ENCODE measurements at regions not wholly inside any gene's neighbourhood (a gene's known extent, or its start where the extent isn't known, plus 50 kb on each side); places are given as distances from the start of the nearest gene placed in this dataset.
"Not testable (repeated sequence)": the region's sequence is repeated elsewhere in the genome, so short reads cannot be mapped to it uniquely, and the experiment has no call there.

DNA sequence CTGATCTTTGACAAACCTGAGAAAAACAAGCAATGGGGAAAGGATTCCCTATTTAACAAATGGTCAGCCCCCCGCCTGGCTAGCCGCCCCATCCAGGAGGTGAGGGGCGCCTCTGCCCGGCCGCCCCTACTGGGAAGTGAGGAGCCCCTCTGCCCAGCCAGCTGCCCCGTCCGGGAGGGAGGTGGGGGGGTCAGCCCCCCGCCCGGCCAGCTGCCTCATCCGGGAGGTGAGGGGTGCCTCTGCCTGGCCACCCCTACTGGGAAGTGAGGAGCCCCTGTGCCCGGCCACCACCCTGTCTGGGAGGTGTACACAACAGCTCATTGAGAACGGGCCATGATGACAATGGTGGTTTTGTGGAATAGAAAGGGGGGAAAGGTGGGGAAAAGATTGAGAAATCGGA is 717.1 kb downstream of the COL12A1 start:
- TF ChIP-seq, protein P1, sequence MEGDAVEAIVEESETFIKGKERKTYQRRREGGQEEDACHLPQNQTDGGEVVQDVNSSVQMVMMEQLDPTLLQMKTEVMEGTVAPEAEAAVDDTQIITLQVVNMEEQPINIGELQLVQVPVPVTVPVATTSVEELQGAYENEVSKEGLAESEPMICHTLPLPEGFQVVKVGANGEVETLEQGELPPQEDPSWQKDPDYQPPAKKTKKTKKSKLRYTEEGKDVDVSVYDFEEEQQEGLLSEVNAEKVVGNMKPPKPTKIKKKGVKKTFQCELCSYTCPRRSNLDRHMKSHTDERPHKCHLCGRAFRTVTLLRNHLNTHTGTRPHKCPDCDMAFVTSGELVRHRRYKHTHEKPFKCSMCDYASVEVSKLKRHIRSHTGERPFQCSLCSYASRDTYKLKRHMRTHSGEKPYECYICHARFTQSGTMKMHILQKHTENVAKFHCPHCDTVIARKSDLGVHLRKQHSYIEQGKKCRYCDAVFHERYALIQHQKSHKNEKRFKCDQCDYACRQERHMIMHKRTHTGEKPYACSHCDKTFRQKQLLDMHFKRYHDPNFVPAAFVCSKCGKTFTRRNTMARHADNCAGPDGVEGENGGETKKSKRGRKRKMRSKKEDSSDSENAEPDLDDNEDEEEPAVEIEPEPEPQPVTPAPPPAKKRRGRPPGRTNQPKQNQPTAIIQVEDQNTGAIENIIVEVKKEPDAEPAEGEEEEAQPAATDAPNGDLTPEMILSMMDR (IDR thresholded peaks at IDR 0.05 in 4 of 5, conservative IDR thresholded peaks at IDR 0.05 in 1 of 5), result not testable (repeated sequence)
- TF ChIP-seq POLR2A (IDR thresholded peaks at IDR 0.05), result not testable (repeated sequence)
